Lower leg skin (tissue), 3 donors: ENCODE measurements at regions not wholly inside any gene's neighbourhood (a gene's known extent, or its start where the extent isn't known, plus 50 kb on each side); places are given as distances from the start of the nearest gene placed in this dataset.

Experiments used
- CTCF ChIP-seq, 3 donors: fragments of 450-650 bp; IDR thresholded peaks; one replicate each; pipeline ENCODE4 v1.5.1; 2016; ENCODE audit warnings: antibody characterized with exemption in 3 of 3, mild to moderate bottlenecking in 3 of 3, moderate library complexity in 2 of 3
- POLR2A ChIP-seq, 2 donors: fragments of 450-650 bp; IDR thresholded peaks; one replicate each; pipeline ENCODE4 v1.6.1; 2016 to 2017; ENCODE audit warnings: antibody characterized with exemption in 2 of 2, mild to moderate bottlenecking in 1 of 2, moderate library complexity in 1 of 2

- TF ChIP-seq CTCF (IDR thresholded peaks at IDR 0.05), result no peak
- TF ChIP-seq POLR2A (IDR thresholded peaks at IDR 0.05), result no peak
Observed at GRCh38 chr15:98541519-98541918, 106.8 kb upstream of the IGF1R start.
